HFFc6 (cell line): ENCODE measurements at regions not wholly inside any gene's neighbourhood (a gene's known extent, or its start where the extent isn't known, plus 50 kb on each side); places are given as distances from the start of the nearest gene placed in this dataset.

Experiments
- DNase-seq: peaks from one replicate; pipeline ENCODE4 v3.0.0-alpha.2; 2018
- H3K27ac Mint-ChIP-seq: 2 replicates; pipeline ENCODE4 v1.8.0; 2020; ENCODE audit warnings: mild to moderate bottlenecking, mixed read lengths
- H3K27me3 Mint-ChIP-seq: 2 replicates; pipeline ENCODE4 v1.8.0; 2021; ENCODE audit warnings: mild to moderate bottlenecking, moderate library complexity, mixed read lengths; ENCODE audit not compliant: insufficient read depth
- H3K36me3 Mint-ChIP-seq: 2 replicates; pipeline ENCODE4 v1.8.0; 2021; ENCODE audit warnings: low read depth, mixed read lengths
- H3K4me1 Mint-ChIP-seq: 2 replicates; pipeline ENCODE4 v1.8.0; 2020; ENCODE audit warnings: low read depth, mixed read lengths
- H3K4me3 Mint-ChIP-seq: 2 replicates; pipeline ENCODE4 v1.8.0; 2020; ENCODE audit warnings: mild to moderate bottlenecking, moderate library complexity, mixed read lengths
- H3K9me3 Mint-ChIP-seq: 2 replicates; pipeline ENCODE4 v1.8.0; 2020; ENCODE audit warnings: mild to moderate bottlenecking, mixed read lengths
- TF ChIP-seq, protein P1 (sequence below): fragments of 200-600 bp; sonication (generic); IDR thresholded peaks from 2 replicates; pipeline ENCODE4 v1.5.0; 2021; ENCODE audit warnings: antibody characterized with exemption, mild to moderate bottlenecking

DNA sequence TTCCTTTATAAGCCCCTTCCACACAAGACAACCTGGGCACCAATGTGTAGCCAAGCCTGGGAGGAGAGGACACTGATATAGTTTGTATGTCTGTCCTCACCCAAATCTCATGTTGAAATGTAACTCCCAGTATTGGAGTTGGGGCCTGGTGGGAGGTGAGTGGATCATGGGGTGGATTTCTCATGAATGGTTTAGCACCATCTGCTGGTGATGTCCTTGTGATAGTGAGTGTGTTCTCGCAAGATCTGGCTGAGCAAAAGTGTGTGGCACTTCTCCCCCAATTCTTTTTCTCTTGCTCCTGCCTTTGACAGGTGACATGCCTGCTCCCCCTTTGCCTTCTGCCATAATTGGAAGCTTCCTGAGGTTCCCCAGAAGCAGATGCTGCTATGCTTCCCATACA lies 135.8 kb downstream of the USP31 start:
- Mint-ChIP-seq H3K4me1 (no peaks in the 10 kb centered on the region), H3K36me3 (no peaks in the 10 kb centered on the region), H3K9me3 (no peaks in the 10 kb centered on the region), H3K27me3 (peaks cover 10% of the 10 kb centered on the region), H3K27ac (no peak overlapping the region), H3K4me3 (no peak overlapping the region)
- no peak for DNase-seq
- TF ChIP-seq, protein P1, sequence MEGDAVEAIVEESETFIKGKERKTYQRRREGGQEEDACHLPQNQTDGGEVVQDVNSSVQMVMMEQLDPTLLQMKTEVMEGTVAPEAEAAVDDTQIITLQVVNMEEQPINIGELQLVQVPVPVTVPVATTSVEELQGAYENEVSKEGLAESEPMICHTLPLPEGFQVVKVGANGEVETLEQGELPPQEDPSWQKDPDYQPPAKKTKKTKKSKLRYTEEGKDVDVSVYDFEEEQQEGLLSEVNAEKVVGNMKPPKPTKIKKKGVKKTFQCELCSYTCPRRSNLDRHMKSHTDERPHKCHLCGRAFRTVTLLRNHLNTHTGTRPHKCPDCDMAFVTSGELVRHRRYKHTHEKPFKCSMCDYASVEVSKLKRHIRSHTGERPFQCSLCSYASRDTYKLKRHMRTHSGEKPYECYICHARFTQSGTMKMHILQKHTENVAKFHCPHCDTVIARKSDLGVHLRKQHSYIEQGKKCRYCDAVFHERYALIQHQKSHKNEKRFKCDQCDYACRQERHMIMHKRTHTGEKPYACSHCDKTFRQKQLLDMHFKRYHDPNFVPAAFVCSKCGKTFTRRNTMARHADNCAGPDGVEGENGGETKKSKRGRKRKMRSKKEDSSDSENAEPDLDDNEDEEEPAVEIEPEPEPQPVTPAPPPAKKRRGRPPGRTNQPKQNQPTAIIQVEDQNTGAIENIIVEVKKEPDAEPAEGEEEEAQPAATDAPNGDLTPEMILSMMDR: peak; percentile 51; the same call in 1 of the 2 replicates

- TF ChIP-seq, protein P1: no peak
- no peaks in the 10 kb centered on the region for H3K9me3 Mint-ChIP-seq
- no peaks in the 10 kb centered on the region for H3K4me1 Mint-ChIP-seq
- no peak for DNase-seq
- H3K36me3 Mint-ChIP-seq: no peaks in the 10 kb centered on the region
- H3K27me3 Mint-ChIP-seq: peaks cover 7% of the 10 kb centered on the region; the same call in 1 of the 2 replicates
- no peak overlapping the region for H3K4me3 Mint-ChIP-seq
- no peak overlapping the region for H3K27ac Mint-ChIP-seq
Observed at GRCh38 chr16:23009075-23009474, 140.2 kb downstream of the USP31 start.

- TF ChIP-seq, protein P1: no peak
- no peak for DNase-seq
- Mint-ChIP-seq H3K9me3 (no peaks in the 10 kb centered on the region), H3K36me3 (no peaks in the 10 kb centered on the region), H3K4me3 (no peak overlapping the region), H3K27me3 (peaks cover 5% of the 10 kb centered on the region; the same call in 1 of the 2 replicates), H3K27ac (no peak overlapping the region), H3K4me1 (no peaks in the 10 kb centered on the region)
Observed at GRCh38 chr16:23008041-23008440, 141.2 kb downstream of the USP31 start.

DNA sequence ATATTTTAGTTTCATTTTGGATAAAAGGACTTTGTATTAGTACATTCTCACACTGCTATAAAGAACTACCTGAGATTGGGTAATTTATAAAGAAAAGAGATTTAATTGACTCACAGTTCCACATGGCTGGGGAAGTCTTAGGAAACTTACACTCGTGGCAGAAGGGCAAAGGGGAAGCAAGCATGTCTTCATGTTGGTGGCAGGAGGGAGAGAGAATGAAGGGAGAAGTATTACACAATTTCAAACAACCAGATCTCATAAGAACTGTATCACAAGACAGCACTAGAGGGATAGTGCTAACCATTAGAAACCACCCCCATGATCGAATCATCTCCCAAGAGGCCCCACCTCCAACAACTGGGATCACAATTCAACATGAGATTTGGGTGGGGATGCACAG lies 142.9 kb downstream of the USP31 start:
- TF ChIP-seq, protein P1: no peak

DNA sequence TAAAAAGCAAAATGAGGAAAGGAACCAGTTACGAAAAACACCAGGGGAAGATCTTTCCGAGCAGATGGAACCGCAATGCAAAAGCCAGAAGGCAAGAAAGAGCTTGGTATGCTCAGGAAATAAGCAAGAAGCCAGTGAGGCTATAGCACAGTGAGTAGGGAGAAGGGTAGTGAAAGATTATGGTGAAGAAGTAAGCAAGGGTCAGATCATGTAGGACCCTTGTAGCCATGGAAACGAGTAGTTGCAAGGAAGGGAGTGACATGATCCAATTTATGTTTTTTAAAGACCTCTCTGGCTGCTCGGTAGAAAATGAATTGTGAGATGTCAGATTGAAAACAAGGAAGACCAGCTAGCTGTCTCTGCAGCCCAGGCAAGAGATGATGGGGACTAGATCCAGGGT lies 143.3 kb downstream of the USP31 start:
- peaks cover 2% of the 10 kb centered on the region; the same call in 1 of the 2 replicates for H3K27me3 Mint-ChIP-seq
- no peaks in the 10 kb centered on the region for H3K9me3 Mint-ChIP-seq
- TF ChIP-seq, protein P1: no peak
- no peaks in the 10 kb centered on the region for H3K36me3 Mint-ChIP-seq
- no peak for DNase-seq
- no peaks in the 10 kb centered on the region for H3K4me1 Mint-ChIP-seq
- no peak overlapping the region for H3K27ac Mint-ChIP-seq
- no peak overlapping the region for H3K4me3 Mint-ChIP-seq

More for the DNA sequence above, 142.9 kb downstream of the USP31 start:
- Mint-ChIP-seq H3K4me1 (no peaks in the 10 kb centered on the region), H3K27ac (no peak overlapping the region), H3K4me3 (no peak overlapping the region), H3K36me3 (no peaks in the 10 kb centered on the region), H3K9me3 (no peaks in the 10 kb centered on the region), H3K27me3 (peaks cover 2% of the 10 kb centered on the region; the same call in 1 of the 2 replicates)
- no peak for DNase-seq

DNA sequence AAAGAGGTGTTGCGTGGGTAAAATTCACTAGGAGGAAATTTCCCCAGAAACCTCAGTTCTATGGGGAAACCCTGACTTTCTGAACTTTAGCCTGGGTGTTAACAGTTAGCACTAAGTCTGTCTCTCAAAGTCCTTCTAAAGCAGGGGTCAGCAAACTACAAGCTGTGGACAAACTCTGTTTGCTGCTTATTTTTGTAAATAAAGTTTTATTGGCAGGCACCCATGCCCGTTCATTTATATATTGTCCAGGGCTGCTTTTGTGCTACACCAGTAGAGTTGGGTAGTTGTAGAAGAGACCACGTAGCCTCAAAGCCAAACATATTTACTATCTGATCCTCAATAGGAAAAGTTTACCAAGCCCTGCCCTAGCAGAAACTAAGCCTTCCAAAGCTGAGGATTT lies 159.7 kb downstream of the USP31 start:
- no peaks in the 10 kb centered on the region; the same call in 1 of the 2 replicates for H3K9me3 Mint-ChIP-seq
- H3K36me3 Mint-ChIP-seq: no peaks in the 10 kb centered on the region
- no peaks in the 10 kb centered on the region; the same call in 1 of the 2 replicates for H3K27me3 Mint-ChIP-seq
- no peak overlapping the region for H3K27ac Mint-ChIP-seq
- no peak for DNase-seq
- TF ChIP-seq, protein P1: no peak
- no peak overlapping the region for H3K4me3 Mint-ChIP-seq
- H3K4me1 Mint-ChIP-seq: no peaks in the 10 kb centered on the region
